DOHH2 (cell line): ENCODE measurements at regions not wholly inside any gene's neighbourhood (a gene's known extent, or its start where the extent isn't known, plus 50 kb on each side); places are given as distances from the start of the nearest gene placed in this dataset.

Experiments
- CTCF ChIP-seq: fragments of 200-600 bp; sonication (generic); IDR thresholded peaks from one replicate; pipeline ENCODE4 v1.5.1; 2014; ENCODE audit warnings: antibody characterized with exemption, mild to moderate bottlenecking, low read depth, low read length; ENCODE audit not compliant: poor library complexity, severe bottlenecking
- EZH2phosphoT487 ChIP-seq: fragments of 200-600 bp; sonication (generic); IDR thresholded peaks from 2 replicates; pipeline ENCODE4 v1.6.1; 2017; ENCODE audit warnings: borderline replicate concordance, mild to moderate bottlenecking, antibody characterized with exemption, low read length, moderate library complexity, mixed read lengths

GRCh38 chr15:21267226-21267625 is 173.1 kb downstream of the POTEB3 start:
- TF ChIP-seq EZH2phosphoT487 (no peak), CTCF (no peak)
